Activated CD4-positive, alpha-beta memory T cell treated with anti-CD3 and anti-CD28 coated beads for 36 hours (primary cell): ENCODE measurements at regions not wholly inside any gene's neighbourhood (a gene's known extent, or its start where the extent isn't known, plus 50 kb on each side); places are given as distances from the start of the nearest gene placed in this dataset.

Source experiments
- CTCF ChIA-PET: fragments of 350-600 bp; sonication (Branson Sonifier 250); formaldehyde crosslinking; loops from one replicate; lab custom pipeline; 2021; ENCODE audit warnings: antibody characterized with exemption, inconsistent platforms; lab: Charles Lee
- POLR2A ChIA-PET: fragments of 350-600 bp; sonication (Branson Sonifier 250); formaldehyde crosslinking; loops from one replicate; lab custom pipeline; 2021; ENCODE audit warnings: antibody characterized with exemption; lab: Charles Lee
- DNase-seq: peaks from one replicate; pipeline ENCODE4 v3.0.0-alpha.2; 2020
- H3K27ac Mint-ChIP-seq: one replicate; pipeline ENCODE4 v1.8.0; 2021; ENCODE audit warnings: mixed read lengths
- H3K27me3 Mint-ChIP-seq: one replicate; pipeline ENCODE4 v1.8.0; 2021; ENCODE audit warnings: mixed read lengths
- H3K36me3 Mint-ChIP-seq: one replicate; pipeline ENCODE4 v1.8.0; 2021; ENCODE audit warnings: mixed read lengths
- H3K4me1 Mint-ChIP-seq: one replicate; pipeline ENCODE4 v1.8.0; 2021; ENCODE audit warnings: low read depth, mixed read lengths
- H3K4me3 Mint-ChIP-seq: one replicate; pipeline ENCODE4 v1.8.0; 2021; ENCODE audit warnings: mild to moderate bottlenecking, mixed read lengths
- H3K9me3 Mint-ChIP-seq: one replicate; pipeline ENCODE4 v1.8.0; 2021; ENCODE audit warnings: mixed read lengths
- intact Hi-C: fragments of 100-400 bp; cut with micrococcal nuclease; formaldehyde crosslinking; loops from one replicate; pipeline ENCODE4 v1.15.1; 2023

- no peaks in the 10 kb centered on the region for H3K4me1 Mint-ChIP-seq
- H3K27me3 Mint-ChIP-seq = no peaks in the 10 kb centered on the region
- H3K27ac Mint-ChIP-seq = no peak overlapping the region
- H3K9me3 Mint-ChIP-seq = no peaks in the 10 kb centered on the region
- ChIA-PET POLR2A (no interaction called here), CTCF (no interaction called here)
- DNase-seq = no peak
- intact Hi-C loops = no loop called here
- H3K36me3 Mint-ChIP-seq = no peaks in the 10 kb centered on the region
- no peak overlapping the region for H3K4me3 Mint-ChIP-seq
Observed at GRCh38 chr9:8262625-8263622, 463.3 kb upstream of the DMAC1 start.

GRCh38 chr9:8261737-8262136 is 462.2 kb upstream of the DMAC1 start:
- Mint-ChIP-seq H3K4me1 (no peaks in the 10 kb centered on the region), H3K27ac (no peak overlapping the region), H3K36me3 (no peaks in the 10 kb centered on the region), H3K9me3 (no peaks in the 10 kb centered on the region), H3K4me3 (no peak overlapping the region), H3K27me3 (no peaks in the 10 kb centered on the region)
- CTCF ChIA-PET = no interaction called here
- intact Hi-C loops = no loop called here
- DNase-seq = no peak
- POLR2A ChIA-PET = no interaction called here

GRCh38 chr9:8259028-8259427 is 459.4 kb upstream of the DMAC1 start:
- Mint-ChIP-seq H3K4me3 (no peak overlapping the region), H3K4me1 (no peaks in the 10 kb centered on the region), H3K27ac (no peak overlapping the region), H3K27me3 (no peaks in the 10 kb centered on the region), H3K36me3 (no peaks in the 10 kb centered on the region), H3K9me3 (no peaks in the 10 kb centered on the region)
- ChIA-PET CTCF (interaction anchor here (2.0 kb wide), 1 partner anchor 7 kb away, joined by 4 read pairs; no protein-coding TSS in a partner anchor), POLR2A (no interaction called here)
- no peak for DNase-seq
- intact Hi-C loops = no loop called here

- Mint-ChIP-seq H3K4me3 (no peak overlapping the region), H3K9me3 (no peaks in the 10 kb centered on the region), H3K27me3 (no peaks in the 10 kb centered on the region), H3K4me1 (no peaks in the 10 kb centered on the region), H3K27ac (no peak overlapping the region), H3K36me3 (no peaks in the 10 kb centered on the region)
- ChIA-PET POLR2A (no interaction called here), CTCF (interaction anchor here (2.0 kb wide), 1 partner anchor 10 kb away, joined by 4 read pairs; no protein-coding TSS in a partner anchor)
- DNase-seq = no peak
- intact Hi-C loops = no loop called here
Observed at GRCh38 chr9:8256880-8257279, 457.3 kb upstream of the DMAC1 start.

- no peak for DNase-seq
- ChIA-PET CTCF (no interaction called here), POLR2A (no interaction called here)
- intact Hi-C loops = no loop called here
- H3K27me3 Mint-ChIP-seq = no peaks in the 10 kb centered on the region
- H3K4me3 Mint-ChIP-seq = no peak overlapping the region
- no peaks in the 10 kb centered on the region for H3K36me3 Mint-ChIP-seq
- H3K4me1 Mint-ChIP-seq = no peaks in the 10 kb centered on the region
- no peak overlapping the region for H3K27ac Mint-ChIP-seq
- no peaks in the 10 kb centered on the region for H3K9me3 Mint-ChIP-seq
Observed at GRCh38 chr9:8255850-8256249, 456.3 kb upstream of the DMAC1 start.

- POLR2A ChIA-PET = no interaction called here
- intact Hi-C loops = no loop called here
- DNase-seq = no peak
- Mint-ChIP-seq H3K27ac (no peak overlapping the region), H3K4me1 (no peaks in the 10 kb centered on the region), H3K36me3 (no peaks in the 10 kb centered on the region), H3K4me3 (no peak overlapping the region), H3K9me3 (no peaks in the 10 kb centered on the region), H3K27me3 (no peaks in the 10 kb centered on the region)
- CTCF ChIA-PET = no interaction called here
Observed at GRCh38 chr9:8254541-8254940, 455.0 kb upstream of the DMAC1 start.

GRCh38 chr9:8252445-8252844 is 452.9 kb upstream of the DMAC1 start:
- Mint-ChIP-seq H3K4me1 (no peaks in the 10 kb centered on the region), H3K4me3 (no peak overlapping the region), H3K36me3 (no peaks in the 10 kb centered on the region), H3K27ac (no peak overlapping the region), H3K27me3 (peaks cover 2% of the 10 kb centered on the region), H3K9me3 (no peaks in the 10 kb centered on the region)
- intact Hi-C loops = no loop called here
- ChIA-PET CTCF (no interaction called here), POLR2A (no interaction called here)
- no peak for DNase-seq

- H3K4me3 Mint-ChIP-seq = no peak overlapping the region
- no peaks in the 10 kb centered on the region for H3K4me1 Mint-ChIP-seq
- ChIA-PET CTCF (no interaction called here), POLR2A (no interaction called here)
- no peaks in the 10 kb centered on the region for H3K36me3 Mint-ChIP-seq
- H3K9me3 Mint-ChIP-seq = no peaks in the 10 kb centered on the region
- H3K27ac Mint-ChIP-seq = no peak overlapping the region
- intact Hi-C loops = no loop called here
- no peak for DNase-seq
- peaks cover 2% of the 10 kb centered on the region for H3K27me3 Mint-ChIP-seq
Observed at GRCh38 chr9:8251566-8251965, 452.0 kb upstream of the DMAC1 start.

GRCh38 chr9:8244505-8245092 is 445.0 kb upstream of the DMAC1 start:
- Mint-ChIP-seq H3K27me3 (peaks cover 2% of the 10 kb centered on the region), H3K4me1 (no peaks in the 10 kb centered on the region), H3K27ac (no peak overlapping the region), H3K9me3 (no peaks in the 10 kb centered on the region), H3K36me3 (no peaks in the 10 kb centered on the region), H3K4me3 (no peak overlapping the region)
- intact Hi-C loops = no loop called here
- CTCF ChIA-PET = no interaction called here
- DNase-seq = no peak
- POLR2A ChIA-PET = no interaction called here

- intact Hi-C loops = no loop called here
- ChIA-PET CTCF (no interaction called here), POLR2A (no interaction called here)
- Mint-ChIP-seq H3K4me3 (no peak overlapping the region), H3K9me3 (no peaks in the 10 kb centered on the region), H3K27me3 (no peaks in the 10 kb centered on the region), H3K4me1 (no peaks in the 10 kb centered on the region), H3K27ac (no peak overlapping the region), H3K36me3 (no peaks in the 10 kb centered on the region)
- DNase-seq = no peak
Observed at GRCh38 chr9:8241201-8241600, 441.6 kb upstream of the DMAC1 start.

- Mint-ChIP-seq H3K36me3 (no peaks in the 10 kb centered on the region), H3K4me3 (no peak overlapping the region), H3K27me3 (peaks cover 2% of the 10 kb centered on the region), H3K4me1 (no peaks in the 10 kb centered on the region), H3K27ac (no peak overlapping the region), H3K9me3 (no peaks in the 10 kb centered on the region)
- no peak for DNase-seq
- CTCF ChIA-PET = no interaction called here
- POLR2A ChIA-PET = no interaction called here
- intact Hi-C loops = no loop called here
Observed at GRCh38 chr9:8237096-8237495, 437.5 kb upstream of the DMAC1 start.

- intact Hi-C loops = no loop called here
- DNase-seq = no peak
- no peaks in the 10 kb centered on the region for H3K9me3 Mint-ChIP-seq
- no peak overlapping the region for H3K27ac Mint-ChIP-seq
- no peaks in the 10 kb centered on the region for H3K4me1 Mint-ChIP-seq
- peaks cover 2% of the 10 kb centered on the region for H3K27me3 Mint-ChIP-seq
- no peaks in the 10 kb centered on the region for H3K36me3 Mint-ChIP-seq
- POLR2A ChIA-PET = no interaction called here
- CTCF ChIA-PET = no interaction called here
- H3K4me3 Mint-ChIP-seq = no peak overlapping the region
Observed at GRCh38 chr9:8235489-8235888, 435.9 kb upstream of the DMAC1 start.

- ChIA-PET POLR2A (no interaction called here), CTCF (no interaction called here)
- Mint-ChIP-seq H3K27ac (no peak overlapping the region), H3K4me1 (no peaks in the 10 kb centered on the region), H3K4me3 (no peak overlapping the region), H3K27me3 (peaks cover 2% of the 10 kb centered on the region), H3K9me3 (no peaks in the 10 kb centered on the region), H3K36me3 (no peaks in the 10 kb centered on the region)
- intact Hi-C loops = no loop called here
- no peak for DNase-seq
Observed at GRCh38 chr9:8234316-8234715, 434.7 kb upstream of the DMAC1 start.
